MCF 10A (cell line): ENCODE measurements at regions not wholly inside any gene's neighbourhood (a gene's known extent, or its start where the extent isn't known, plus 50 kb on each side); places are given as distances from the start of the nearest gene placed in this dataset.

ENCODE experiments used
- BruUV-seq: library from RNA; stranded (reverse); fragments of 400-500 nt; replicated peaks from 2 replicates; lab custom pipeline; 2021; lab: Mats Ljungman, UMichigan
- CTCF ChIA-PET: fragments of 300-600 bp; sonication (Branson Sonifier 250); formaldehyde crosslinking; extraction: SDS; loops from one replicate; lab custom pipeline; 2021; ENCODE audit warnings: antibody characterized with exemption, inconsistent platforms; lab: Yijun Ruan, JAX
- POLR2A ChIA-PET: fragments of 300-600, 350-650 bp; sonication (Branson Sonifier 250); formaldehyde crosslinking; extraction: SDS; loops from one replicate; lab custom pipeline; 2020; ENCODE audit warnings: antibody characterized with exemption, inconsistent platforms; lab: Yijun Ruan, JAX
- DNase-seq: peaks from one replicate; pipeline ENCODE4 v3.0.0-alpha.2; 2018; ENCODE audit not compliant: unreplicated experiment
- H3K27ac Mint-ChIP-seq: one replicate; pipeline ENCODE4 v1.8.0; 2022; ENCODE audit warnings: mild to moderate bottlenecking, low read depth, mixed read lengths; ENCODE audit not compliant: unreplicated experiment
- H3K27me3 Mint-ChIP-seq: one replicate; pipeline ENCODE4 v1.8.0; 2022; ENCODE audit warnings: mixed read lengths; ENCODE audit not compliant: insufficient read depth, unreplicated experiment
- H3K36me3 Mint-ChIP-seq: one replicate; pipeline ENCODE4 v1.8.0; 2022; ENCODE audit warnings: mild to moderate bottlenecking, moderate library complexity, mixed read lengths; ENCODE audit not compliant: insufficient read depth, unreplicated experiment
- H3K4me1 Mint-ChIP-seq: one replicate; pipeline ENCODE4 v1.8.0; 2022; ENCODE audit warnings: mixed read lengths; ENCODE audit not compliant: insufficient read depth, unreplicated experiment
- H3K4me3 Mint-ChIP-seq: one replicate; pipeline ENCODE4 v1.8.0; 2022; ENCODE audit warnings: mild to moderate bottlenecking, moderate library complexity, mixed read lengths; ENCODE audit not compliant: unreplicated experiment
- H3K9me3 Mint-ChIP-seq: one replicate; pipeline ENCODE4 v1.8.0; 2022; ENCODE audit warnings: mixed read lengths; ENCODE audit not compliant: unreplicated experiment
- intact Hi-C: fragments of 100-400 bp; cut with micrococcal nuclease; formaldehyde crosslinking; loops from 2 replicates; pipeline ENCODE4 v1.14.1; 2022
- TF ChIP-seq, protein P1 (sequence below): fragments of 200-600 bp; IDR thresholded peaks from one replicate; pipeline ENCODE4 v1.8.0; 2022; ENCODE audit warnings: antibody characterized with exemption, mild to moderate bottlenecking; ENCODE audit not compliant: unreplicated experiment

GRCh38 chr4:11597506-11597905, 168.8 kb upstream of the HS3ST1 start:
- no peaks in the 10 kb centered on the region for H3K4me1 Mint-ChIP-seq
- POLR2A ChIA-PET, result interaction anchor here (0.6 kb wide), 1 partner anchor 292 kb away, joined by 3 read pairs; no protein-coding TSS in a partner anchor
- intact Hi-C loops, result no loop called here
- TF ChIP-seq, protein P1, sequence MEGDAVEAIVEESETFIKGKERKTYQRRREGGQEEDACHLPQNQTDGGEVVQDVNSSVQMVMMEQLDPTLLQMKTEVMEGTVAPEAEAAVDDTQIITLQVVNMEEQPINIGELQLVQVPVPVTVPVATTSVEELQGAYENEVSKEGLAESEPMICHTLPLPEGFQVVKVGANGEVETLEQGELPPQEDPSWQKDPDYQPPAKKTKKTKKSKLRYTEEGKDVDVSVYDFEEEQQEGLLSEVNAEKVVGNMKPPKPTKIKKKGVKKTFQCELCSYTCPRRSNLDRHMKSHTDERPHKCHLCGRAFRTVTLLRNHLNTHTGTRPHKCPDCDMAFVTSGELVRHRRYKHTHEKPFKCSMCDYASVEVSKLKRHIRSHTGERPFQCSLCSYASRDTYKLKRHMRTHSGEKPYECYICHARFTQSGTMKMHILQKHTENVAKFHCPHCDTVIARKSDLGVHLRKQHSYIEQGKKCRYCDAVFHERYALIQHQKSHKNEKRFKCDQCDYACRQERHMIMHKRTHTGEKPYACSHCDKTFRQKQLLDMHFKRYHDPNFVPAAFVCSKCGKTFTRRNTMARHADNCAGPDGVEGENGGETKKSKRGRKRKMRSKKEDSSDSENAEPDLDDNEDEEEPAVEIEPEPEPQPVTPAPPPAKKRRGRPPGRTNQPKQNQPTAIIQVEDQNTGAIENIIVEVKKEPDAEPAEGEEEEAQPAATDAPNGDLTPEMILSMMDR, result no peak
- H3K9me3 Mint-ChIP-seq, result no peaks in the 10 kb centered on the region
- CTCF ChIA-PET, result no interaction called here
- no peak overlapping the region for H3K4me3 Mint-ChIP-seq
- H3K27me3 Mint-ChIP-seq, result no peaks in the 10 kb centered on the region
- BruUV-seq, result no TSS peak
- no peak for DNase-seq
- no peak overlapping the region for H3K27ac Mint-ChIP-seq
- H3K36me3 Mint-ChIP-seq, result no peaks in the 10 kb centered on the region

- H3K36me3 Mint-ChIP-seq, result no peaks in the 10 kb centered on the region
- no peak overlapping the region for H3K27ac Mint-ChIP-seq
- TF ChIP-seq, protein P1, result no peak
- ChIA-PET POLR2A (no interaction called here), CTCF (no interaction called here)
- DNase-seq, result no peak
- BruUV-seq, result no TSS peak
- no peaks in the 10 kb centered on the region for H3K9me3 Mint-ChIP-seq
- no peaks in the 10 kb centered on the region for H3K4me1 Mint-ChIP-seq
- H3K4me3 Mint-ChIP-seq, result no peak overlapping the region
- intact Hi-C loops, result no loop called here
- no peaks in the 10 kb centered on the region for H3K27me3 Mint-ChIP-seq
Measured at GRCh38 chr4:11596989-11597388, 168.3 kb upstream of the HS3ST1 start.

- POLR2A ChIA-PET, result no interaction called here
- Mint-ChIP-seq H3K27me3 (no peaks in the 10 kb centered on the region), H3K9me3 (no peaks in the 10 kb centered on the region), H3K27ac (no peak overlapping the region), H3K4me1 (peaks cover 9% of the 10 kb centered on the region), H3K4me3 (no peak overlapping the region), H3K36me3 (no peaks in the 10 kb centered on the region)
- TF ChIP-seq, protein P1, result no peak
- no TSS peak for BruUV-seq
- CTCF ChIA-PET, result interaction anchor here (0.7 kb wide), 1 partner anchor 56 kb away, joined by 3 read pairs; no protein-coding TSS in a partner anchor
- DNase-seq, result no peak
- intact Hi-C loops, result no loop called here
Measured at GRCh38 chr4:11593576-11594116, 165.0 kb upstream of the HS3ST1 start.

DNA sequence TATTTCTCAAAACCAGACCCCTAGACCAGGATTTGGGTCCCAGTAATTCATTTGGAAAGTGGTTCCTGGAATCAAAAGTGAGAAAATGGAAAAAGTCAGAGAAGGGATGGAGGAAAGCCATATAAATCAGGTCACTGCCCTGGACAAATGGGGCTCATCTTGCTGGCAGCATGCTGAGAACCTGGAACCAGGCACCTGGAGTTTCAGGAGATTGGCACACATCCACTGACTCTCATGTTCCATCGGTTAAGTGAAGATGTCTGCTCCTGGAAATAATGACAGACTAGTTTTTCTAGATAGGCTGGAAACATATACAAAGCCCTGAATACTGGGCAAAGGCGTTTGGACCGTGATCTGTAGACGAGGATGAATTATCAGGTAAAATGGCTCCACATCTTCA, 163.6 kb upstream of the HS3ST1 start:
- POLR2A ChIA-PET, result no interaction called here

More for the DNA sequence above, 163.6 kb upstream of the HS3ST1 start:
- TF ChIP-seq, protein P1, result no peak
- intact Hi-C loops, result no loop called here
- no peak for DNase-seq
- Mint-ChIP-seq H3K27ac (no peak overlapping the region), H3K4me1 (peaks cover 9% of the 10 kb centered on the region), H3K36me3 (no peaks in the 10 kb centered on the region), H3K9me3 (no peaks in the 10 kb centered on the region), H3K4me3 (no peak overlapping the region), H3K27me3 (no peaks in the 10 kb centered on the region)
- BruUV-seq, result no TSS peak
- CTCF ChIA-PET, result no interaction called here
